ENCODE measurements at regions not wholly inside any gene's neighbourhood (a gene's known extent, or its start where the extent isn't known, plus 50 kb on each side); places are given as distances from the start of the nearest gene placed in this dataset.

GRCh38 chr18:25805323-25805722 lies 285.1 kb downstream of the SS18 start:
- no peak for TF ChIP-seq CTCF (IDR thresholded peaks at IDR 0.05 in 2 of 3, conservative IDR thresholded peaks at IDR 0.05 in 1 of 3; ENCODE audit: borderline replicate concordance in 1 of 3, insufficient read depth in 1 of 3, low read depth in 2 of 3, low read length in 2 of 3)
- TF ChIP-seq EGR1 (IDR thresholded peaks at IDR 0.05; ENCODE audit: low read depth), result no peak
- no peak for TF ChIP-seq POLR2A (IDR thresholded peaks at IDR 0.05; ENCODE audit: borderline replicate concordance, extremely low read depth, insufficient read depth, insufficient read length)
- no peak for TF ChIP-seq POLR2AphosphoS5 (IDR thresholded peaks at IDR 0.05; ENCODE audit: low read depth, low read length)
- no peak for TF ChIP-seq SRF (IDR thresholded peaks at IDR 0.05; ENCODE audit: low read depth)
- no peak for TF ChIP-seq RAD21 (IDR thresholded peaks at IDR 0.05; ENCODE audit: low read depth)
- no peak for TF ChIP-seq MAX (IDR thresholded peaks at IDR 0.05)
- no peak for TF ChIP-seq FOSL1 (IDR thresholded peaks at IDR 0.05; ENCODE audit: low read depth)
- TF ChIP-seq REST (IDR thresholded peaks at IDR 0.05; ENCODE audit: low read depth), result no peak
- TF ChIP-seq EZH2phosphoT487 (IDR thresholded peaks at IDR 0.05; ENCODE audit: borderline replicate concordance), result no peak
- no peak for TF ChIP-seq YY1 (IDR thresholded peaks at IDR 0.05; ENCODE audit: extremely low read depth, insufficient replicate concordance, low read depth, low read length)

Measured in HCT116 (cell line).